SIG-M5 treated with dmso at 0.1 percent for 504 hours (cell line): ENCODE measurements at regions not wholly inside any gene's neighbourhood (a gene's known extent, or its start where the extent isn't known, plus 50 kb on each side); places are given as distances from the start of the nearest gene placed in this dataset.
"Not testable (repeated sequence)": the region's sequence is repeated elsewhere in the genome, so short reads cannot be mapped to it uniquely, and the experiment has no call there.

Experiments used
- DNase-seq: peaks from one replicate; lab custom pipeline; 2025; ENCODE audit not compliant: unreplicated experiment; lab: John Stamatoyannopoulos, UW

GRCh38 chr6:27178860-27179259, 68.6 kb upstream of the PRSS16 start:
- no peak for DNase-seq

- no peak for DNase-seq
Measured at GRCh38 chr6:27183060-27183832, 64.3 kb upstream of the PRSS16 start.

GRCh38 chr6:27187231-27188060, 60.1 kb upstream of the PRSS16 start:
- DNase-seq, result no peak

GRCh38 chr6:27188061-27188884, 59.2 kb upstream of the PRSS16 start:
- peak; percentile 50 for DNase-seq

- peak; percentile 79 for DNase-seq
Measured at GRCh38 chr6:27188885-27189418, 58.5 kb upstream of the PRSS16 start.

GRCh38 chr6:27190126-27190525, 57.4 kb upstream of the PRSS16 start:
- no peak for DNase-seq

- not testable (repeated sequence) for DNase-seq
Measured at GRCh38 chr6:27194453-27194852, 53.0 kb upstream of the PRSS16 start.

GRCh38 chr6:27195547-27195946, 52.0 kb upstream of the PRSS16 start:
- DNase-seq, result not testable (repeated sequence)
